ENCODE measurements at regions not wholly inside any gene's neighbourhood (a gene's known extent, or its start where the extent isn't known, plus 50 kb on each side); places are given as distances from the start of the nearest gene placed in this dataset.
A peak's percentile ranks its signal among the peaks of the same experiment; 100 is the strongest.

- in situ Hi-C loops (cut with MboI; ENCODE audit: low pct_unique_long_range_greater_than_20kb, low sequenced_read_pairs, unreplicated experiment) = no loop called here
- DNase-seq (ENCODE audit: low spot score) = no peak
Measured at GRCh38 chr11:81995889-81996288, 737.8 kb downstream of the FAM181B start.

GRCh38 chr11:81993755-81994154 lies 739.9 kb downstream of the FAM181B start:
- no peak for DNase-seq (ENCODE audit: low spot score)
- no peak for TF ChIP-seq CTCF (IDR thresholded peaks at IDR 0.05; ENCODE audit: extremely low read depth, insufficient read depth, missing control alignments)
- in situ Hi-C loops (cut with MboI; ENCODE audit: low pct_unique_long_range_greater_than_20kb, low sequenced_read_pairs, unreplicated experiment) = no loop called here

More at GRCh38 chr11:81995889-81996288, 737.8 kb downstream of the FAM181B start:
- TF ChIP-seq CTCF (IDR thresholded peaks at IDR 0.05; ENCODE audit: extremely low read depth, insufficient read depth, missing control alignments) = no peak

- in situ Hi-C loops (cut with MboI; ENCODE audit: low pct_unique_long_range_greater_than_20kb, low sequenced_read_pairs, unreplicated experiment) = no loop called here
- TF ChIP-seq CTCF (IDR thresholded peaks at IDR 0.05; ENCODE audit: extremely low read depth, insufficient read depth, missing control alignments) = no peak
- no peak for DNase-seq (ENCODE audit: low spot score)
Measured at GRCh38 chr11:81990659-81991443, 742.8 kb downstream of the FAM181B start.

GRCh38 chr11:81989093-81989492 lies 744.6 kb downstream of the FAM181B start:
- TF ChIP-seq CTCF (IDR thresholded peaks at IDR 0.05; ENCODE audit: extremely low read depth, insufficient read depth, missing control alignments) = no peak
- in situ Hi-C loops (cut with MboI; ENCODE audit: low pct_unique_long_range_greater_than_20kb, low sequenced_read_pairs, unreplicated experiment) = no loop called here
- no peak for DNase-seq (ENCODE audit: low spot score)

- in situ Hi-C loops (cut with MboI; ENCODE audit: low pct_unique_long_range_greater_than_20kb, low sequenced_read_pairs, unreplicated experiment) = no loop called here
- DNase-seq (ENCODE audit: low spot score) = peak; percentile 46
- TF ChIP-seq CTCF (IDR thresholded peaks at IDR 0.05; ENCODE audit: extremely low read depth, insufficient read depth, missing control alignments) = no peak
Measured at GRCh38 chr11:81987829-81988472, 745.7 kb downstream of the FAM181B start.

GRCh38 chr11:81986556-81987161 lies 747.0 kb downstream of the FAM181B start:
- TF ChIP-seq CTCF (IDR thresholded peaks at IDR 0.05; ENCODE audit: extremely low read depth, insufficient read depth, missing control alignments) = no peak
- in situ Hi-C loops (cut with MboI; ENCODE audit: low pct_unique_long_range_greater_than_20kb, low sequenced_read_pairs, unreplicated experiment) = no loop called here
- no peak for DNase-seq (ENCODE audit: low spot score)

Measured in GM13977 (cell line).